Dermis blood vessel endothelial cell (primary cell): ENCODE measurements at regions not wholly inside any gene's neighbourhood (a gene's known extent, or its start where the extent isn't known, plus 50 kb on each side); places are given as distances from the start of the nearest gene placed in this dataset.
A peak's percentile ranks its signal among the peaks of the same experiment; 100 is the strongest.

Experiments used
- DNase-seq: peaks from one replicate; pipeline ENCODE4 v3.0.0; 2010

GRCh38 chr6:40907198-40907701 lies 131.8 kb downstream of the UNC5CL start:
- peak; percentile 70 for DNase-seq

GRCh38 chr6:40906759-40907158 lies 132.3 kb downstream of the UNC5CL start:
- DNase-seq = peak; percentile 75

- DNase-seq = no peak
These were observed 134.3 kb downstream of the UNC5CL start for GRCh38 chr6:40904583-40905194.

- no peak for DNase-seq
These were observed 135.6 kb downstream of the UNC5CL start for GRCh38 chr6:40903456-40903855.

- no peak for DNase-seq
These were observed 137.5 kb downstream of the UNC5CL start for GRCh38 chr6:40901322-40902055.

GRCh38 chr6:40900791-40901190 lies 138.2 kb downstream of the UNC5CL start:
- no peak for DNase-seq

GRCh38 chr6:40899684-40900155 lies 139.3 kb downstream of the UNC5CL start:
- no peak for DNase-seq

GRCh38 chr6:40898073-40898472 lies 140.9 kb downstream of the UNC5CL start:
- DNase-seq = no peak

- no peak for DNase-seq
These were observed 141.5 kb downstream of the UNC5CL start for GRCh38 chr6:40897390-40898003.

- no peak for DNase-seq
These were observed 142.3 kb downstream of the UNC5CL start for GRCh38 chr6:40896696-40897095.

- peak; percentile 78 for DNase-seq
These were observed 143.8 kb downstream of the UNC5CL start for GRCh38 chr6:40894962-40895799.

- DNase-seq = no peak
These were observed 146.0 kb downstream of the UNC5CL start for GRCh38 chr6:40893021-40893420.

- no peak for DNase-seq
These were observed 146.8 kb downstream of the UNC5CL start for GRCh38 chr6:40892223-40892622.

- no peak for DNase-seq
These were observed 147.3 kb downstream of the UNC5CL start for GRCh38 chr6:40891686-40892085.

GRCh38 chr6:40891131-40891530 lies 147.9 kb downstream of the UNC5CL start:
- DNase-seq = no peak

- no peak for DNase-seq
These were observed 149.7 kb downstream of the UNC5CL start for GRCh38 chr6:40889137-40889832.

- no peak for DNase-seq
These were observed 150.5 kb downstream of the UNC5CL start for GRCh38 chr6:40888456-40888990.

GRCh38 chr6:40887792-40888340 lies 151.2 kb downstream of the UNC5CL start:
- no peak for DNase-seq

- no peak for DNase-seq
These were observed 151.8 kb downstream of the UNC5CL start for GRCh38 chr6:40887079-40887791.

- DNase-seq = no peak
These were observed 153.8 kb downstream of the UNC5CL start for GRCh38 chr6:40885139-40885774.
